Astrocyte (in vitro differentiated cells and primary cell): ENCODE measurements at regions not wholly inside any gene's neighbourhood (a gene's known extent, or its start where the extent isn't known, plus 50 kb on each side); places are given as distances from the start of the nearest gene placed in this dataset.

Experiments
- EZH2 ChIP-seq: IDR thresholded peaks from 2 replicates; pipeline ENCODE4 v1.6.1; 2012; ENCODE audit warnings: mild to moderate bottlenecking, low read length, inconsistent platforms; ENCODE audit not compliant: insufficient read depth
- TF ChIP-seq, protein P1 (sequence below): IDR thresholded peaks from 2 replicates; pipeline ENCODE4 v1.5.1; 2011; ENCODE audit warnings: low read depth, mild to moderate bottlenecking, inconsistent platforms, low read length, moderate library complexity; ENCODE audit not compliant: insufficient read depth

- TF ChIP-seq, protein P1, sequence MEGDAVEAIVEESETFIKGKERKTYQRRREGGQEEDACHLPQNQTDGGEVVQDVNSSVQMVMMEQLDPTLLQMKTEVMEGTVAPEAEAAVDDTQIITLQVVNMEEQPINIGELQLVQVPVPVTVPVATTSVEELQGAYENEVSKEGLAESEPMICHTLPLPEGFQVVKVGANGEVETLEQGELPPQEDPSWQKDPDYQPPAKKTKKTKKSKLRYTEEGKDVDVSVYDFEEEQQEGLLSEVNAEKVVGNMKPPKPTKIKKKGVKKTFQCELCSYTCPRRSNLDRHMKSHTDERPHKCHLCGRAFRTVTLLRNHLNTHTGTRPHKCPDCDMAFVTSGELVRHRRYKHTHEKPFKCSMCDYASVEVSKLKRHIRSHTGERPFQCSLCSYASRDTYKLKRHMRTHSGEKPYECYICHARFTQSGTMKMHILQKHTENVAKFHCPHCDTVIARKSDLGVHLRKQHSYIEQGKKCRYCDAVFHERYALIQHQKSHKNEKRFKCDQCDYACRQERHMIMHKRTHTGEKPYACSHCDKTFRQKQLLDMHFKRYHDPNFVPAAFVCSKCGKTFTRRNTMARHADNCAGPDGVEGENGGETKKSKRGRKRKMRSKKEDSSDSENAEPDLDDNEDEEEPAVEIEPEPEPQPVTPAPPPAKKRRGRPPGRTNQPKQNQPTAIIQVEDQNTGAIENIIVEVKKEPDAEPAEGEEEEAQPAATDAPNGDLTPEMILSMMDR = no peak
- no peak for TF ChIP-seq EZH2
Measured at GRCh38 chr6:25051083-25051482, 115.3 kb upstream of the RIPOR2 start.
